ENCODE measurements at regions not wholly inside any gene's neighbourhood (a gene's known extent, or its start where the extent isn't known, plus 50 kb on each side); places are given as distances from the start of the nearest gene placed in this dataset.

GRCh38 chrX:141759238-141759637 is 60.7 kb upstream of the SPANXD start:
- peaks cover 23% of the 10 kb centered on the region for H3K4me1 ChIP-seq (ENCODE audit: insufficient read depth, low read length)
- no peak overlapping the region for H3K9ac ChIP-seq (ENCODE audit: low read length)
- H3K27me3 ChIP-seq (ENCODE audit: low read length), result no peaks in the 10 kb centered on the region
- no peaks in the 10 kb centered on the region for H3F3A ChIP-seq (ENCODE audit: low read length, unreplicated experiment)
- POLR2A ChIA-PET (ENCODE audit: unreplicated experiment), result no interaction called here
- TF ChIP-seq EZH2phosphoT487 (IDR thresholded peaks at IDR 0.05; ENCODE audit: borderline replicate concordance, low read length) (no peak), EZH2 (IDR thresholded peaks at IDR 0.05; ENCODE audit: low read length, unreplicated experiment) (no peak)
- no peaks in the 10 kb centered on the region for H4K20me1 ChIP-seq (ENCODE audit: low read length)
- no peaks in the 10 kb centered on the region for H3K9me3 ChIP-seq (ENCODE audit: low read length)
- no peak for DNase-seq
- H3K4me2 ChIP-seq (ENCODE audit: low read length), result no peak overlapping the region
- H3K4me3 ChIP-seq (ENCODE audit: low read length), result no peak overlapping the region
- no peak for ATAC-seq
- intact Hi-C loops (cut with micrococcal nuclease), result no loop called here
- CTCF ChIA-PET, result no interaction called here
- no peak overlapping the region for H2AFZ ChIP-seq (ENCODE audit: low read length)
- H3K9me2 ChIP-seq (replicated peaks; ENCODE audit: low read length), result no peaks in the 10 kb centered on the region
- H3K36me3 ChIP-seq (ENCODE audit: low read depth, low read length), result no peaks in the 10 kb centered on the region
- H3K27ac ChIP-seq (ENCODE audit: low read length), result no peak overlapping the region
- BruUV-seq (replicated peaks), result no TSS peak
- H3K79me2 ChIP-seq (ENCODE audit: low read length), result no peaks in the 10 kb centered on the region

DNA sequence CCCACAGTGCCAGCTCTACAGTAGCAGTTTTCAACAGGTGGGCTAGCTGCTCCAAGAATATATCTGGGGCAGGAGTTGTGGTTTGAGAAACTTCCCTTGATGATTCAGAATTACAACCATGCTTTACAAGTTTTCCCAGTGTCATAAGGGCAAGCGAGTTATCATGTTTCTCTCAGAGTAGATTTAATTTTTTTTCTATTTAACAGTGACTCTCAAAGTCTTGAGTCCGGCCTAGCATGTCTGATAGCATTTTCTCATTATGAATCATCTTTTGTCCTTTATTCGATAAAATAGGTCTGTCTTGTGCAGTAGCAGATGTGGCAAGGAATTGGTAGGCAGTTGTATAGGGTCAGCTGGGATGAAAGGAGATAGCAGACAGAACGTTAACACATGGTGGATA is 62.2 kb upstream of the SPANXD start:
- peak; percentile 86 for DNase-seq
- Histone ChIP-seq H3K27me3 (ENCODE audit: low read length) (no peaks in the 10 kb centered on the region), H3K27ac (ENCODE audit: low read length) (peak overlapping the region; percentile 47), H3F3A (ENCODE audit: low read length, unreplicated experiment) (no peaks in the 10 kb centered on the region), H3K4me1 (ENCODE audit: insufficient read depth, low read length) (peaks cover 23% of the 10 kb centered on the region), H3K79me2 (ENCODE audit: low read length) (no peaks in the 10 kb centered on the region), H3K4me3 (ENCODE audit: low read length) (no peak overlapping the region), H3K9ac (ENCODE audit: low read length) (no peak overlapping the region), H3K9me3 (ENCODE audit: low read length) (no peaks in the 10 kb centered on the region), H3K4me2 (ENCODE audit: low read length) (peak overlapping the region; percentile 68), H4K20me1 (ENCODE audit: low read length) (no peaks in the 10 kb centered on the region), H3K9me2 (replicated peaks; ENCODE audit: low read length) (no peaks in the 10 kb centered on the region), H2AFZ (ENCODE audit: low read length) (no peak overlapping the region), H3K36me3 (ENCODE audit: low read depth, low read length) (no peaks in the 10 kb centered on the region)
- CTCF ChIA-PET, result no interaction called here
- POLR2A ChIA-PET (ENCODE audit: unreplicated experiment), result no interaction called here
- intact Hi-C loops (cut with micrococcal nuclease), result loop anchor here (5.0 kb wide), 1 partner anchor 52 kb away; no protein-coding TSS in a partner anchor
- ATAC-seq, result peak; percentile 87
- no peak for TF ChIP-seq EZH2phosphoT487 (IDR thresholded peaks at IDR 0.05; ENCODE audit: borderline replicate concordance, low read length)
- TF ChIP-seq, protein P1, sequence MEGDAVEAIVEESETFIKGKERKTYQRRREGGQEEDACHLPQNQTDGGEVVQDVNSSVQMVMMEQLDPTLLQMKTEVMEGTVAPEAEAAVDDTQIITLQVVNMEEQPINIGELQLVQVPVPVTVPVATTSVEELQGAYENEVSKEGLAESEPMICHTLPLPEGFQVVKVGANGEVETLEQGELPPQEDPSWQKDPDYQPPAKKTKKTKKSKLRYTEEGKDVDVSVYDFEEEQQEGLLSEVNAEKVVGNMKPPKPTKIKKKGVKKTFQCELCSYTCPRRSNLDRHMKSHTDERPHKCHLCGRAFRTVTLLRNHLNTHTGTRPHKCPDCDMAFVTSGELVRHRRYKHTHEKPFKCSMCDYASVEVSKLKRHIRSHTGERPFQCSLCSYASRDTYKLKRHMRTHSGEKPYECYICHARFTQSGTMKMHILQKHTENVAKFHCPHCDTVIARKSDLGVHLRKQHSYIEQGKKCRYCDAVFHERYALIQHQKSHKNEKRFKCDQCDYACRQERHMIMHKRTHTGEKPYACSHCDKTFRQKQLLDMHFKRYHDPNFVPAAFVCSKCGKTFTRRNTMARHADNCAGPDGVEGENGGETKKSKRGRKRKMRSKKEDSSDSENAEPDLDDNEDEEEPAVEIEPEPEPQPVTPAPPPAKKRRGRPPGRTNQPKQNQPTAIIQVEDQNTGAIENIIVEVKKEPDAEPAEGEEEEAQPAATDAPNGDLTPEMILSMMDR (conservative IDR thresholded peaks at IDR 0.05; ENCODE audit: low read depth, low read length), result no peak
- TF ChIP-seq EZH2 (IDR thresholded peaks at IDR 0.05; ENCODE audit: low read length, unreplicated experiment), result no peak
- no TSS peak for BruUV-seq (replicated peaks)

GRCh38 chrX:141787655-141788054 is 50.5 kb upstream of the MAGEC3 start:
- no peak for ATAC-seq
- Histone ChIP-seq H3K36me3 (ENCODE audit: low read depth, low read length) (no peaks in the 10 kb centered on the region), H3K9me2 (replicated peaks; ENCODE audit: low read length) (no peaks in the 10 kb centered on the region), H3K4me1 (ENCODE audit: insufficient read depth, low read length) (0 out of 2 replicates have a peak, but pooled peaks cover 4% of the 10 kb centered on the region), H3F3A (ENCODE audit: low read length, unreplicated experiment) (no peaks in the 10 kb centered on the region), H3K4me3 (ENCODE audit: low read length) (no peak overlapping the region), H2AFZ (ENCODE audit: low read length) (no peak overlapping the region), H3K79me2 (ENCODE audit: low read length) (no peaks in the 10 kb centered on the region), H3K27ac (ENCODE audit: low read length) (no peak overlapping the region), H4K20me1 (ENCODE audit: low read length) (no peaks in the 10 kb centered on the region), H3K4me2 (ENCODE audit: low read length) (no peak overlapping the region), H3K9ac (ENCODE audit: low read length) (no peak overlapping the region), H3K27me3 (ENCODE audit: low read length) (no peaks in the 10 kb centered on the region), H3K9me3 (ENCODE audit: low read length) (no peaks in the 10 kb centered on the region)
- intact Hi-C loops (cut with micrococcal nuclease), result no loop called here
- BruUV-seq (replicated peaks), result no TSS peak
- TF ChIP-seq, protein P1 (conservative IDR thresholded peaks at IDR 0.05; ENCODE audit: low read depth, low read length), result no peak
- TF ChIP-seq EZH2phosphoT487 (IDR thresholded peaks at IDR 0.05; ENCODE audit: borderline replicate concordance, low read length) (no peak), EZH2 (IDR thresholded peaks at IDR 0.05; ENCODE audit: low read length, unreplicated experiment) (no peak)
- ChIA-PET CTCF (no interaction called here), POLR2A (ENCODE audit: unreplicated experiment) (no interaction called here)
- DNase-seq, result no peak

All from PC-3 (cell line).